HG03135 (cell line): ENCODE measurements at regions not wholly inside any gene's neighbourhood (a gene's known extent, or its start where the extent isn't known, plus 50 kb on each side); places are given as distances from the start of the nearest gene placed in this dataset.

Source experiments
- ATAC-seq: cut with Tn5 transposase; IDR thresholded peaks from one replicate; pipeline ENCODE4 v1.9.1; 2021; ENCODE audit warnings: mild to moderate bottlenecking, moderate library complexity; ENCODE audit not compliant: unreplicated experiment

GRCh38 chr5:4362411-4362810 is 766.8 kb downstream of the IRX1 start:
- no peak for ATAC-seq

GRCh38 chr5:4363045-4363444 is 767.4 kb downstream of the IRX1 start:
- ATAC-seq: no peak

GRCh38 chr5:4366628-4367027 is 771.0 kb downstream of the IRX1 start:
- no peak for ATAC-seq

GRCh38 chr5:4370218-4370617 is 769.9 kb upstream of the ADAMTS16 start:
- ATAC-seq: no peak

GRCh38 chr5:4372481-4372880 is 767.6 kb upstream of the ADAMTS16 start:
- no peak for ATAC-seq

- no peak for ATAC-seq
Observed at GRCh38 chr5:4373051-4373820, 766.9 kb upstream of the ADAMTS16 start.

- no peak for ATAC-seq
Observed at GRCh38 chr5:4374866-4375265, 765.3 kb upstream of the ADAMTS16 start.

- no peak for ATAC-seq
Observed at GRCh38 chr5:4375640-4376039, 764.5 kb upstream of the ADAMTS16 start.

GRCh38 chr5:4383102-4383501 is 757.0 kb upstream of the ADAMTS16 start:
- no peak for ATAC-seq

GRCh38 chr5:4383518-4384198 is 756.5 kb upstream of the ADAMTS16 start:
- ATAC-seq: no peak

GRCh38 chr5:4384649-4385048 is 755.5 kb upstream of the ADAMTS16 start:
- no peak for ATAC-seq

- ATAC-seq: no peak
Observed at GRCh38 chr5:4386152-4386551, 754.0 kb upstream of the ADAMTS16 start.

GRCh38 chr5:4387290-4387689 is 752.8 kb upstream of the ADAMTS16 start:
- ATAC-seq: no peak

- no peak for ATAC-seq
Observed at GRCh38 chr5:4395752-4396151, 744.4 kb upstream of the ADAMTS16 start.

- ATAC-seq: no peak
Observed at GRCh38 chr5:4405614-4406219, 734.4 kb upstream of the ADAMTS16 start.

- ATAC-seq: no peak
Observed at GRCh38 chr5:4410151-4410550, 730.0 kb upstream of the ADAMTS16 start.

GRCh38 chr5:4411664-4412063 is 728.5 kb upstream of the ADAMTS16 start:
- no peak for ATAC-seq

GRCh38 chr5:4413996-4414395 is 726.1 kb upstream of the ADAMTS16 start:
- no peak for ATAC-seq

GRCh38 chr5:4418084-4418483 is 722.0 kb upstream of the ADAMTS16 start:
- no peak for ATAC-seq

- no peak for ATAC-seq
Observed at GRCh38 chr5:4419281-4419680, 720.8 kb upstream of the ADAMTS16 start.

GRCh38 chr5:4420177-4420576 is 720.0 kb upstream of the ADAMTS16 start:
- no peak for ATAC-seq

- no peak for ATAC-seq
Observed at GRCh38 chr5:4420681-4421080, 719.4 kb upstream of the ADAMTS16 start.
